OCI-LY1 (cell line): ENCODE measurements at regions not wholly inside any gene's neighbourhood (a gene's known extent, or its start where the extent isn't known, plus 50 kb on each side); places are given as distances from the start of the nearest gene placed in this dataset.

Experiments used
- CTCF ChIP-seq: fragments of 200-600 bp; sonication (generic), shearing (Covaris generic); IDR thresholded peaks from 2 replicates; pipeline ENCODE4 v1.5.1; 2017; ENCODE audit warnings: mild to moderate bottlenecking, antibody characterized with exemption, low read length, moderate library complexity, mixed read lengths
- EZH2 ChIP-seq: fragments of 200-600 bp; sonication (generic), shearing (Covaris generic); IDR thresholded peaks from 2 replicates; pipeline ENCODE4 v1.8.0; 2017; ENCODE audit warnings: borderline replicate concordance, mixed run types, mild to moderate bottlenecking, antibody characterized with exemption, low read length, moderate library complexity, mixed read lengths

- no peak for TF ChIP-seq CTCF
- TF ChIP-seq EZH2 = no peak
These were observed 221.5 kb upstream of the CXCL13 start for GRCh38 chr4:77384094-77384493.
